ENCODE measurements at regions not wholly inside any gene's neighbourhood (a gene's known extent, or its start where the extent isn't known, plus 50 kb on each side); places are given as distances from the start of the nearest gene placed in this dataset.

- no TSS peak for BruUV-seq (replicated peaks)
Observed at GRCh38 chr2:228697456-228697855, 516.0 kb upstream of the SPHKAP start.

More at GRCh38 chr2:228697456-228697855, 516.0 kb upstream of the SPHKAP start:
- DNase-seq (ENCODE audit: low read depth, low spot score), result no peak
- no peak for FAIRE-seq
- peaks cover 6% of the 10 kb centered on the region for H3K9me3 ChIP-seq (replicated peaks; ENCODE audit: control insufficient read depth, insufficient read depth, low read length)
- dilution Hi-C loops (cut with MboI; ENCODE audit: extremely low pct_ligation_motif_present, low sequenced_read_pairs), result no loop called here
- no peaks in the 10 kb centered on the region for H3K9me1 ChIP-seq (replicated peaks; ENCODE audit: control insufficient read depth, extremely low read depth, insufficient read depth, low read length)
- H3K27me3 ChIP-seq (ENCODE audit: control insufficient read depth in 2 of 2, insufficient read depth in 2 of 2, low read length in 2 of 2), result no peaks in the 10 kb centered on the region
- no peaks in the 10 kb centered on the region for H3K4me1 ChIP-seq (ENCODE audit: control insufficient read depth, extremely low read depth, insufficient read depth, low read length)
- ChIA-PET CTCF (no interaction called here), POLR2A (no interaction called here)
- no peak overlapping the region for H3K9ac ChIP-seq (replicated peaks; ENCODE audit: extremely low read depth, insufficient read depth, low read length)
- no peaks in the 10 kb centered on the region for H4K20me1 ChIP-seq (replicated peaks; ENCODE audit: control insufficient read depth, extremely low read depth, insufficient read depth, low read length)
- no peak overlapping the region for H3K4me2 ChIP-seq (ENCODE audit: insufficient read depth, low read length)
- intact Hi-C loops (cut with micrococcal nuclease), result no loop called here
- H3K27ac ChIP-seq (ENCODE audit: insufficient read depth, low read depth, low read length), result no peak overlapping the region
- no peaks in the 10 kb centered on the region for H3K36me3 ChIP-seq (ENCODE audit: control insufficient read depth in 2 of 2, extremely low read depth in 1 of 2, insufficient read depth in 2 of 2, low read length in 2 of 2)
- no peak overlapping the region for H3K4me3 ChIP-seq (replicated peaks in 1 of 3; ENCODE audit: insufficient read depth in 1 of 3, low read depth in 1 of 3, low read length in 3 of 3)
- no peaks in the 10 kb centered on the region for H3K79me2 ChIP-seq (ENCODE audit: control insufficient read depth, insufficient read depth, low read length)
- H2AFZ ChIP-seq (ENCODE audit: low read depth, low read length), result no peak overlapping the region
- TF ChIP-seq GATA2 (IDR thresholded peaks at IDR 0.05; ENCODE audit: insufficient read depth, insufficient read length, low read depth, low read length) (no peak), MYC (IDR thresholded peaks at IDR 0.05; ENCODE audit: low read depth, low read length) (no peak), FOS (IDR thresholded peaks at IDR 0.05; ENCODE audit: borderline replicate concordance, insufficient read depth, low read length) (no peak), POLR2AphosphoS5 (IDR thresholded peaks at IDR 0.05; ENCODE audit: insufficient read depth, low read depth, low read length) (no peak), EZH2 (IDR thresholded peaks at IDR 0.05; ENCODE audit: borderline replicate concordance, low read depth, low read length, severe bottlenecking) (no peak), JUN (IDR thresholded peaks at IDR 0.05; ENCODE audit: borderline replicate concordance, insufficient read depth, insufficient read length, low read depth) (no peak), CTCF (IDR thresholded peaks at IDR 0.05; ENCODE audit: extremely low read depth in 1 of 2, insufficient read depth in 1 of 2, low read depth in 1 of 2, low read length in 2 of 2) (no peak)
- TF ChIP-seq, protein P1, sequence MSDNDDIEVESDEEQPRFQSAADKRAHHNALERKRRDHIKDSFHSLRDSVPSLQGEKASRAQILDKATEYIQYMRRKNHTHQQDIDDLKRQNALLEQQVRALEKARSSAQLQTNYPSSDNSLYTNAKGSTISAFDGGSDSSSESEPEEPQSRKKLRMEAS (IDR thresholded peaks at IDR 0.05; ENCODE audit: insufficient read depth, insufficient read length), result no peak

Measured in endothelial cell of umbilical vein (primary cell).